Astrocyte of the spinal cord (primary cell): ENCODE measurements at regions not wholly inside any gene's neighbourhood (a gene's known extent, or its start where the extent isn't known, plus 50 kb on each side); places are given as distances from the start of the nearest gene placed in this dataset.
A peak's percentile ranks its signal among the peaks of the same experiment; 100 is the strongest.

Experiments
- DNase-seq: peaks from one replicate; pipeline ENCODE4 v3.0.0; 2011; ENCODE audit warnings: low read depth, low spot score
- H3K4me3 ChIP-seq: 2 replicates; pipeline ENCODE4 v1.5.1; 2011; ENCODE audit warnings: low read depth, mild to moderate bottlenecking, low read length, moderate library complexity
- in situ Hi-C: cut with HindIII; loops from 2 replicates; pipeline ENCODE4 v1.10.0; 2017; ENCODE audit warnings: low sequenced_read_pairs
- TF ChIP-seq, protein P1 (sequence below): IDR thresholded peaks from 2 replicates; pipeline ENCODE4 v1.5.1; 2012; ENCODE audit warnings: low read depth, mild to moderate bottlenecking, low read length, inconsistent platforms

DNA sequence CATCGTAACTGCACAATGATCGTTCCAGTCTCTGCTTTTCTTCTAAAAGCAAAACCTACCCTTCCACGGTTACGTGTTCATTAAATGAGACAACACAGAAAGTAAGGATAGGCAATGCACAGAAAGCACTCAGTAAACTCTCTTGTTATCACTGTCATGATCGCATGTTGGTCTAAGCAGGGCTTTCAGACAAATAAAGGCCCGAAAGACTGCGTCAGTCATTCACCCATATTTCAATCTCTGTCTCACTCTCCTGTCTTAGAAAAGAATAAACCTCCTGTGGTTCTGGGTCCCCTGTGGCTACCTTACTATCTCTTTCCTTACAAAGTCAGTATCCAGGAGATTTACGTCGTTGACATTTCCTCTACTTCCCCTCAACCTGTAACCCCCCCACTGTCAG lies 160.9 kb downstream of the VAPA start:
- in situ Hi-C loops, result no loop called here

DNA sequence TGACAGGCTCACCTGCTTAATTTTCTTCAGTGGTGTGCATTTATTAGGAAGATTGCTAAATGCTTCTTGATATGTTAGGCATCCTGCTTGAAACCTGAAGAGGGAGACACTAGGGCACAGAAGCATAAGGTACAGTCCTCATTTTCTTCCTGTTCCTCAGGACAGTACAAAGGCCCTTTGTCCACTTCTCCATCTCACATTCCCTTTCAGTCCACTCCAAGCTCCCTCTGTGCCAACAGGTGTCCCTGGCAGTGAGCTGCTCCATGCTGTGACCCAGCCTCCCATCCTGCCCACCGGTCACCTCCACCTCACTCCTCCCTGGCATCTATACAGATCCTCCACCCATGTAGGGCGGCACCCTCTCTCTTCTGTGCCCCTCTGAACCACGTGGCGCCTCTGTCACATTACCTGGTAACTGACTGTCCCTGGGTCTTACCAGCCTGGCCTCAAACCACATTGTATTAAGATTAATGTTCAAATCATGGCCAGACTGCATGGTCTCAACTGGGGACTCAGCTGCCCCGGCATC lies 162.8 kb downstream of the VAPA start:
- no peak for DNase-seq
- TF ChIP-seq, protein P1, sequence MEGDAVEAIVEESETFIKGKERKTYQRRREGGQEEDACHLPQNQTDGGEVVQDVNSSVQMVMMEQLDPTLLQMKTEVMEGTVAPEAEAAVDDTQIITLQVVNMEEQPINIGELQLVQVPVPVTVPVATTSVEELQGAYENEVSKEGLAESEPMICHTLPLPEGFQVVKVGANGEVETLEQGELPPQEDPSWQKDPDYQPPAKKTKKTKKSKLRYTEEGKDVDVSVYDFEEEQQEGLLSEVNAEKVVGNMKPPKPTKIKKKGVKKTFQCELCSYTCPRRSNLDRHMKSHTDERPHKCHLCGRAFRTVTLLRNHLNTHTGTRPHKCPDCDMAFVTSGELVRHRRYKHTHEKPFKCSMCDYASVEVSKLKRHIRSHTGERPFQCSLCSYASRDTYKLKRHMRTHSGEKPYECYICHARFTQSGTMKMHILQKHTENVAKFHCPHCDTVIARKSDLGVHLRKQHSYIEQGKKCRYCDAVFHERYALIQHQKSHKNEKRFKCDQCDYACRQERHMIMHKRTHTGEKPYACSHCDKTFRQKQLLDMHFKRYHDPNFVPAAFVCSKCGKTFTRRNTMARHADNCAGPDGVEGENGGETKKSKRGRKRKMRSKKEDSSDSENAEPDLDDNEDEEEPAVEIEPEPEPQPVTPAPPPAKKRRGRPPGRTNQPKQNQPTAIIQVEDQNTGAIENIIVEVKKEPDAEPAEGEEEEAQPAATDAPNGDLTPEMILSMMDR, result no peak

More for the DNA sequence above, 160.9 kb downstream of the VAPA start:
- H3K4me3 ChIP-seq, result no peak overlapping the region
- DNase-seq, result no peak
- TF ChIP-seq, protein P1, result no peak

DNA sequence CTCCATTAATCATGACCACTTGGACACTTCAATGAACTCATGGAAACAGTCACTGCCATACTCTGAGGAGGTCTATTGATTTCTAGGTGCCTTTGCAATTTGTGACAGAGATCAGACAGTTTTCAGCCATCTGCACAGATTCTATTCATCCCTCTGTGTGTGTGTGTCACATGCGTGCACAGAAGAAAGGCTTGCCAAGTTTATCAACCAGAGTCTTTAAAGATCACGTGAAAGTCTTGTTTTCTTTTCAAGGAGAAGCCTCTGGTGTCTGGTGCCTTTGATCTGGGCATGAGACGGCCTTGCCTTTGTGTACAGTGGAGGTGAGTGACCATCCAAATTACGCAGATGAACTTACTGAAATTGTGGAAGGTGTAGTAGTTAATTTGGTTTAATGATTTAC lies 164.2 kb downstream of the VAPA start:
- no peak for DNase-seq
- in situ Hi-C loops, result no loop called here
- TF ChIP-seq, protein P1, result no peak
- no peak overlapping the region for H3K4me3 ChIP-seq

More for the DNA sequence above, 162.8 kb downstream of the VAPA start:
- H3K4me3 ChIP-seq, result no peak overlapping the region
- in situ Hi-C loops, result no loop called here

DNA sequence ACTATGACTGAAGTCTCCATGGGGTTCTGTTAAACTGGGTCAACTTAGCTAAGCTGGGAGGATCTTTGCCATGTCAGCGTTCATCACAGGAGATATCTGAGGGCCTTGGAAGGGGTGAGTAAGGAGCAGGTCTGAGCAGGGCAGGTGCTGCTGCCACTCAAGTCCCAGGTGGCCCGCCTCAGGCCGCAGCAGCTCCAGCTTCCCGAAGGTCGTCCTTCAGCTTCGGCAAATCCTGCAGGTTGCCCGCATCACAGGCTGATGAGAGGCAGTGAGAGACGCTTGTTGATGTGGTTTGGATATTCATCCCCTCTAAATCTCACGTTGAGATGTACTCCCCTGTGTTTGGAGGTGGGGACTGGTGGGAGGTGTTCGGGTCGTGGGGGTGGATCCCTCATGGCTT lies 166.6 kb downstream of the VAPA start:
- TF ChIP-seq, protein P1, result no peak

DNA sequence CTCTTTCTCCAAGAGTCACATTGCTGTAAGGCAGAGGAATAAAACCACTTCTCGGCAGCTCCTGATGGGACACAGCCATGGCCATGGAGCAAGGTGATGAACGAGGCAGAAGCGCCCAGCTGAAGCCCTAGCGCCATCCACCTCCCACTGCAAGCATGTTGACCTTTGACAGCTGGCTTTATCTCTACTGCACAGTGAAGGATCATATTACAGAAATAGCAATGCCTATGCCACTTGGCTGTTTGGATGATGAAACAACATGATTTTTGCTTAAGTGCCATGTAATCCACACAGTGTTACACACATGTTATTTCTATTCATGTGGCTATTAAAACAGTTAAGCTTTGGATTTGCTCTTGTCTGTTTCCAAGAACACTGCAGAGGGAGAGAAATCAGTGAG lies 167.7 kb downstream of the VAPA start:
- no peak for DNase-seq
- in situ Hi-C loops, result no loop called here
- TF ChIP-seq, protein P1, result no peak
- H3K4me3 ChIP-seq, result no peak overlapping the region

More for the DNA sequence above, 166.6 kb downstream of the VAPA start:
- H3K4me3 ChIP-seq, result no peak overlapping the region
- DNase-seq, result no peak
- in situ Hi-C loops, result no loop called here

DNA sequence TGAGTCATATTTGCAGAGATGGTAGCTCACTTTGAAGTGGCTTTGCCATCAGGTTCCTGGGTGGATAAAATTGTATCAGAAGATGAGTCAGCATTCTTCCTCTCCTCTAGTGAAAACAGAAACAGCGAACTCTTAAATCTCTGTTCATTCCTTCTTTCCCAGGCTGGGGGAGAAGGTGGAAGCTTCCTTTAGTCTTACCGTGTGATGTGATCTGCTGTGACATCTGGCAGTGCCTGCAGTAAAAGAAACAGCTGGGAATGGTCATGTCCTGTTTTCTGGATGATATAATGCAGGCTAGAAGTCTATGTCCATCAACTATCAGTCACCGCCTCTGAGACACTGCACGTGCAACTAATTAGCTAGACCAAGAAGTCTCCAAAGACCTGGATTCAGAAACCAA lies 171.6 kb downstream of the VAPA start:
- no peak overlapping the region for H3K4me3 ChIP-seq
- TF ChIP-seq, protein P1, result no peak
- peak; percentile 42 for DNase-seq
- in situ Hi-C loops, result no loop called here

DNA sequence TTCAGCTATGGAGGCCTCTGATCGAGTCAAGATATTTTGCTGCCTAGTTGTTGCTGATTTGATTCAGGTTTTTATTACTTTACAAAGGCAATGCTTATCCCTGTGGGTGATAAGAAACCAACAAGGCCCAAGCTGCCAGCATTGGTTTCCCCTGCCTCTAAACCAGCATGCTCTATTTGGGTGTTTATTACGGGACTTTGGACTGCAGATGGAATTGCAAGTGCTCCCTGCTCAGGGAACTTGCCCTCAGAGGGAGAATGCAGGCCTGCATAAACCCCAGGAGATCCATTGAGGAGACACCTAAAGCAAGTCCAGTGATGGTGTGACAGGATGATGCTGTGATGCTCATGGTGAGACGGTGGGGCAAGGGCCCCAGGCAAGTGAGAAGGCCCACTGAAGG lies 172.1 kb downstream of the VAPA start:
- no peak overlapping the region for H3K4me3 ChIP-seq
- TF ChIP-seq, protein P1, result no peak

More for the DNA sequence above, 172.1 kb downstream of the VAPA start:
- in situ Hi-C loops, result no loop called here
- DNase-seq, result no peak
